Retina (tissue), 1 donor: ENCODE measurements at regions not wholly inside any gene's neighbourhood (a gene's known extent, or its start where the extent isn't known, plus 50 kb on each side); places are given as distances from the start of the nearest gene placed in this dataset.
"Not testable (repeated sequence)": the region's sequence is repeated elsewhere in the genome, so short reads cannot be mapped to it uniquely, and the experiment has no call there.

Experiments used
- DNase-seq: peaks from one replicate; pipeline ENCODE4 v3.0.0-alpha.2; 2016

DNA sequence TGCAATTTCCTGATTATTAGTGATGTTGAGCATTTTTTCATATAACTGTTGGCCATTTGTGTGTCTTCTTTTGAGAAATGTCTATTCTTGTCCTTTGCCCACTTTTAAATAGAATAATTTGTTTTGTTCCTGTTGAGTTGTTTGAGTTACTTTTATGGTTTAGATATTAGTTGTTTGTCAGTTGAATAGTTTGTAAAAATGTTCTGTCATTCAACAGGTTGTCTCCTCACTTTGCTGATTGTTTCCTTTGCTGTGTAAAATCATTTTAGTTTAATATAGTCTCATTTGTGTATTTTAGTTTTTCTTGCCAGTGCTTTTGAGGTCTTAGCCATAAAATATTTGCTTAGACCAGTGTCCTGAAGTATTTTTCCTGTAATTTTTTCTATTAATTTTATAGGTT is 181.8 kb upstream of the GLRA2 start:
- DNase-seq, result no peak

DNA sequence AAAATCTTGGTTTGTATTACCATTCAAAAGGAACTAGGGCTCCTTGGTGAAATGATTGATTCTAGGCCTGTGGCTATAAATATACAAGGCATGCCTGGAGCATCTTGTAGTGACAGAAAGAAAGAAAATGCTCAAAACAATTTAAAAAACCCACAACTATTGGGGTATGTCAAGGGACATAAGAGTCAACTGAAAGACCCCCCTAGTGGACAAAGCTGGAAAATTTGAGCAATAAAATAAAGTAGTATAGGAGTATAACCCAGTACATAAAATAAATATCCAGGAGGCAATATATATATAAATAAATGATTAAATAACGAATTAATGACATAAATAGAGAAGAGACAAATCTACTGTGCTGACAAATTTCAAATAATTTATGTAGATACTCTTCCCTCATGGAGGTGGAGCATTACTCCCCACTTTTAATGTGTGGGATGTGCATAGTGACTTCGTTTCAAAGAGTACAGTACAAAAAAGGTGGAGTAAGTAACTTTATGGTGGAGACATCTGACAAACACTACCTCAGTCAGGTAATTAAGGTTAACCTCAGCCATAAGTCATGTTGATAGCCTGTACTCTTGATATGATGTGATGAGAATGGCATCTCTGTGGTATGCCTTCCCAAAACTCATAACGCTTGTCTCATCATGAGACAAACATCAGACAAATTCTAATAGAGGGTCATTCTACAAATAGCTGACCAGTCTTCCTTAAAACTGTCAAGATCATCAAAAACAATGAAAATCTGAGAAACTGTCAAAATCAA is 185.0 kb upstream of the GLRA2 start:
- no peak for DNase-seq

DNA sequence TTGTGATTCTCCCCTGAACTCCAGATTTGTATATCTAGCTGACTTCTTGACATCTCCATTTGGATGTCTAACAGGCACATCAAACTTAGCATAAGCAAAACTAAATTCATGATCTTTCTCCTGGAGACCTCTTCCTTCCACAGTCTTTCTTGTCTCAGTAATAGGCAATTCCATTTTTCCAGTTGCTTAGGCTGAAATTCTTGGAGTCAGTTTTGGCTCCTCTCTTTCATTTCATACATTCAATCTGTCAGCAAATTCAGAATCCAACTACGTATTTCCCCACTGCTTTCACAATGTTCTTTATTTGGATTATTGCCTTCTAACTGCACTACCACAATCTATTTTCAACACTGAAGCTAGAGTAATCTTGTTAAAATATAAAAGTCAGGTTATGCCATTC is 219.9 kb upstream of the GLRA2 start:
- DNase-seq, result no peak

DNA sequence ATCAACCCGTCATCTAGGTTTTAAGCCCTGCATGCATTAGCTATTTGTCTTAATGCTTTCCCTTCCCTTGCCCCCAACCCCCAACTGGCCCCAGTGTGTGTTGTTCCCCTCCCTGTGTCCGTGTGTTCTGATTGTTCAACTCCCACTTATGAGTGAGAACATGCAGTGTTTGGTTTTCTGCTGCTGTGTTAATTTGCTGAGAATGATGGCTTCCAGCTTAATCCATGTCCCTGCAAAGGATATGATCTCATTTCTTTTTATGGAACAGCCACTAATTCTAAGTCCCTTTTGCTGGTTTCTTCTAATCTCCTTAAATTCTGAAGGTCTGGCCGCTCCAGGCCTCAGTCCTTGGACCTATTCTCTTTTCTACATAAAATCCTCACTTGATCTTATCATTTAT is 220.4 kb upstream of the GLRA2 start:
- DNase-seq, result not testable (repeated sequence)

DNA sequence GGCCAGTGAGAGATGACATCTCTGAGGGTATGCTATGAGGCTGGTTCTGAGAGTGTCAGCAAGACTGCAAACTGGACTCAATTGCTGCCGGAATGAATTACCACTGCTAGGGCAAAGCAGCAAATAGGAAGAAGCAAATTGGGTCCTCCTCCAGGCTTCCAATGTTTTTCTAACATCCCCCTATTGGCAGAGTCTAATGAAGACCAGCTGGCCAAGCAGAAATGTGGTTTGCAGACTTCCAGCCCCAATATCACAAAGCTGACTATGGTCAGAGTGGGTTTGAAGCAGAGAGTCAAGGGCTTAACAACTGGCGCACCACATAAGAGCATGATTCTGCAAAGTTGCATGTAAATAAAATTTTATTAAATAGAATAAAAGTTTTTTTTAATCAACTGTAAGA is 225.4 kb upstream of the GLRA2 start:
- DNase-seq, result no peak

DNA sequence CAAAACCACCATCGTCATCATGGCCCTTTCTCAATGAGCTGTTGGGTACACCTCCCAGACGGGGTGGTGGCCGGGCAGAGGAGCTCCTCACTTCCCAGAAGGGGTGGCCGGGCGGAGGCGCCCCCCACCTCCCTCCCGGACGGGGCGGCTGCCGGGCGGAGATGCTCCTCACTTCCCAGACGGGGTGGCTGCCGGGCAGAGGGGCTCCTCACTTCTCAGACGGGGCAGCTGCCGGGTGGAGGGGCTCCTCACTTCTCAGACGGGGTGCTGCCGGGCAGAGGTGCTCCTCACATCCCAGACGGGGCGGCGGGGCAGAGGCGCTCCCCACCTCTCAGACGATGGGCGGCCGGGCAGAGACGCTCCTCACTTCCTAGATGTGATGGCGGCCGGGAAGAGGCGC is 226.8 kb upstream of the GLRA2 start:
- DNase-seq, result not testable (repeated sequence)

DNA sequence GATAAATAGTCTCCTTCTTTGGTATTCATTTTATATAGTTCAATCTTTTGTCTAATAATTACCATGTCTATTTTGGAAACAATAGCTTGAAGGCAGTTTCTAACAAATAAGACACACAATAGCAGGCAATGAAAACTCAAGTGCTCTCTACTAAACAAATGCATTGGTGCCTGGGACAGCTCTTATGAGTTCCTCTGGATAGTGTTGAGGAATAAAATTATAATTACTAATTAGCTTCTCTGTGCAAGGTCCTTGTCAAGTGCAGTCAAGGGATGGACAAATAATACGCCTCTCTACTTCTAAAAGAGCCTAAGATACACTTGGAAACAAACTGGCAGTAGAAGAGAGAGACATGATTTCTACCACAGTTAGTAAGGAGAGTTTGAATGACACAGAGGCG is 229.0 kb upstream of the GLRA2 start:
- no peak for DNase-seq

DNA sequence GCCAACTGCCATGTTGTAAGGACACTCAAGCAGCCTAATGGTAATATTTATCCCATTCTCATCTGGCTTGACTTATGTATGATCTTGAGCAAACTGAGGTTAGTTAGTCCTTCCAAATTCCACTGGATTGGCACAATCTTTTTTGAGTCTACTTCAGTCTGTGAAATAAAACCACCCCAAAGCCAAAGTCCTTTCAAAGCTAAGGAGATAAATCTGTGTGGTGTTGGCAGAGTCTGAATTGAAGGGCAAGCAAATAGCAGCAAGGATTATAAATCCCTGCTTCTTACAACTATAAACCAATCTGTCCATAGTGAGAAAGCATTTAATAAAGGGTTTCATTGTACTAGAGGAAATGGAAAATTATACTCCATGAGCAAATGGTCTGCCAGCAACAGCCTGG is 233.9 kb upstream of the GLRA2 start:
- no peak for DNase-seq

DNA sequence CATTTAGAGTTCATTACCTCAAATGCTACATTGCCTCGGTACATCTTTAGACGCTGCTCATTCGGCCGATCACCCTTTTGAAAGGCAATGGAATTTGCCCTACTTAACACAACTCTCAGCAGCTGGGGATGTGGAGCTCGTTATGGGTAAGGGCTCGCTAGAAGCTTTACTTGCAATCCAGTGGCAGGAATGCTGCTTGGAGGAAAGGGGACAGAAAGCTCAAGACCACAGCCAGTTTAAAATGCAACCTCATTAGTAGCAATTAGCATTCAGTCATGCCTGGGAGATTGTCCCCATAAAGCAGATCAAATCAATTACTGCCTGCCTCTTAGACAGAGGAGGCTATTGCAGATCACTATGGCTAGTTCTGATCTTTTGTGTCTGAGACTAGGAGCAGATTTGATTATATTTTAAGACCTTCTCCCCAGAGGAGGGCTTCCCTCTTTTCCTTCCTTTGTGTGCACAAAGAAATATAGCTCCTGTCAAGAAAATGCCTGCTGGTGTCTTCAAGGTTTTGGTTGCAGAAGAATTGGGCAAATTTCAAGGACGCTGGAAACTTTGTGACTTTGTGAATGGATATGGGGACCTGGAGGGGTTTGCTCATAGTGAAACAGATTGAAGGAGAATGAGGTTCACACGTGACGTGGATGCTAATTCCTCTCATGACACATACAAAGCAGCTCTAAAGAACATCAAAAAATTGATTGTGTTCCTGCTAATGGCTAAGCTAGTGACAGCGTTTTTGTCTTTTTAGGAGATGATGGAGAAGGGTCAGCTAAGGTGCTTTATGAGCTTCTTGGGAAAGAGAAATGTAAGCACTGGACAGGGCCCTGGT is 237.5 kb upstream of the GLRA2 start:
- peak; percentile 65 for DNase-seq

DNA sequence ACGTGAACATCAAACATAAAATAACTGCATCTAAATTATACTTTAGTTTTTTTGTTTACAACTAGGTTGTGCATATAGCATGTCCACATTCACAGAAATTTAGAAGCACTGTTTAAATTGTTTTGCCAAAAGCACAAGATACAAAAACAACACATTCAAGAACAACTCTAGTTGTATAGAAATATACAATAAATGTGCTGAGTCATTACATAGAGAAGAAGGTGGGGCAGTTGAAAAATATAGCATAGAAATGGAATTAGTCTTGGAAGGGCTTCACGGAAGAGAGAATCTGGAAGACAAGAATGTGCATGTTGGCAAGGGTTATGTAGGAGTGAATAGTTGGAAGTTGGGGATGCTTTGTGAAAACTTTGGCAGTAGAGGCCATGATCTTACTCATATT is 239.0 kb upstream of the GLRA2 start:
- DNase-seq, result no peak

DNA sequence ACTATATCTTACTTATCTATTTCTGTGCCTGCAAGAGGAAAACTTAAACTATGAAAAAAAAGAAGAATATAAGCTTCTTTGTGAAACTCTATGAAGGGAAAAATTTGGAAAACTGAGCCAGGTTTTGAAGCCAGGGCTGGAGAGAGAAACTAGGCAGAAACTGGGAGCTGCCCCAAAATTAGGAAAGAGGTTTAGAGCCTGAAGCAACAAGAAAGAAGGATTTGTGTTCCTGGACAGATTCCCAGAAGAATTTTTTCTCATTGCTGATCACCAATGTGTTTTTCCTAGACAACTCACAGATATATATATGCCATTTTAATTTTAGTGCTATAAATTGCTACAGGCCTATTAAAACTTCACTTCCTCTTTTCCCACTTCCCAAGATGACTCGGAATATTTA is 245.0 kb upstream of the GEMIN8 start:
- DNase-seq, result no peak

DNA sequence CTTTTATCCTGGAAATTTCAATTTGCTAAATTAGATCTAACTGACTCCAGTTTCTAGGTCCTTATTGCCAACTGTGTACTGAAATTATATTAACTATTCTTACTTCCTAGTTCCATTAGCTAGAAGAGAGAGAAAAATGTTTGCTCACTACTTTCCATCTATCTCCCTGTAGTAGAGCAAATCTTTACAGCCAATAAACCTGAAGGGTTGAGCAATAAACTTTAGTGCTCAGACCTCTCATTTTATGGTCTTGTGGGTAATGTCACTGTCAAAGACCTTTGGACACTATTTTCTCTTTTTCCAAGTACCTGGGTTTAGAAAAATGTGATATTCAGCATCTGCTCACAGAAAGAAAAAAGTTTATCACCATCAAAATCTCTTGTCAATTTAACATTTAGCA is 237.5 kb upstream of the GEMIN8 start:
- no peak for DNase-seq

DNA sequence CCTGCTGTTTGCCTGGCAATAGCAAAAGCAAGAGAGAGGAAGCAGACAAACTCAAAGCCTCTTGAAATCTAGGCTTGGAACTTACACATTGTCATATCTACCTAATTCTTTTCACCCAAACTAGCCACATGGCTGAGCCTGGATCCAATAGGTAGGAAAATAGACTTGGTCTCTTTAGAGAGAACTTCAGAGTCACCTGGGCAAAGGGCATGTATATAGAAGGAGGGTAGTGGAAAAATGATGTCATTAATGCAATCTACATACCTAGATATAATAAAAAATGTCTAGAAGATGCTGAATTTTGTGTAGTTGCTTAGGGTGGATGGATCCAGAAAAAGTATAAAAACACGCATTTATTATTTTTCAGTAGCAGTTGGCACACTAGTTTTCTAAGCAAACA is 237.0 kb upstream of the GEMIN8 start:
- no peak for DNase-seq

DNA sequence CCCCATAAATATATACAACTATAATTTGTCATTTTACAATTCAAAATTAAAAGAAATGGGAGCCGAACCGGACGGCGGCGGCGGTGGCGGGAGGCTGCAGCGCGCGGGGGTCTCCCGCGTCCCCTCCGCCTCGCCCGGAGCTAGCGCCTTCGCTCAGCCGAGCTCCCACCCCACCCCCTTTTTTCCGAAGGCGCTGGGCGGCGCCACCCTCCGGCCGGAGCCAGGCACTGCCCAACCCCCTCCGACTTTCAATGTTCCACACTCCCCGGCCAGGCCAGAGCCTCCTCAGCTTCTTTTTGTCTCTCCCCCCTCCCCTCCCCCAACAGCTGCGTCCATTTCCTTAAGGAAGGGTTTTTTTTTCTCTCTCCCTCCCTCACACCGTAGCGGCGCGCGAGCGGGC is 214.1 kb upstream of the GEMIN8 start:
- no peak for DNase-seq

DNA sequence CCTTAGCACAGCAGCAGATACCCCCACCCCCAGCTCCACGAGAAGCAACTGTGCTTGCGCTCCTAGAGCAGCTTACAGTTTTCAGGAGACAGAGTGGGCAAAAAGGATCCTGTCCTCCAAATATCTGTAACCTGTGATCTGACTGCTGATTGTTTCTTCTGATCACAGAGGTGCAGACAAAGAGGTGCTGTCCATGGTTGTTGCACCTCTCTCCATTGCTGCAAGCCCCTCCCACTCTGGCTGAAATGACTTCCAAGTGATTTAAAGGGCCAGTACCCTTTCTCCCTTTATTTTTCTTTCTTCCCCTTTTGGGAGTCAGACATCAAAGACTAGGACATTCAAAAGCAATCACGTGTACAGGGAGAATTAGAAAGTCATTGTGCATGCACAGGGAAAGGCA is 205.3 kb upstream of the GEMIN8 start:
- no peak for DNase-seq

DNA sequence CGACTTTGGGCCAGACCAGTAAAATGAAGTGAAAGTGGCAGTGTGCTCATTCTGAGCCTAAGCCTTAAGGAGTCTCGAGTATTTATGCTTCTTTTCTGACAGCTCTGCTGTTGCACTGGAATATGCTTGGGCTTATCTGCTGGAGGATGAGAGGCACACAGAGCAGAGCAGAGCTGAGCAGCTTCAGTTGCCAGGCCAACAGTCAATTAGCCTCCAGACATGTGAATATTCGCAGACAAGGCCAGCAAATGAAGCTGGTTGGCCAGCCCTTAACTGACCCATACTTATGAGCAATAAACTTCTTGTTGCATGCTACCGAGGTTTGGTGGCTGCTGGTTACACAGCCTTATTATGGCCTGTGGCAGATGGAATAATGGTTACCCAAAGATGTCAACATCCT is 203.0 kb upstream of the GEMIN8 start:
- no peak for DNase-seq

DNA sequence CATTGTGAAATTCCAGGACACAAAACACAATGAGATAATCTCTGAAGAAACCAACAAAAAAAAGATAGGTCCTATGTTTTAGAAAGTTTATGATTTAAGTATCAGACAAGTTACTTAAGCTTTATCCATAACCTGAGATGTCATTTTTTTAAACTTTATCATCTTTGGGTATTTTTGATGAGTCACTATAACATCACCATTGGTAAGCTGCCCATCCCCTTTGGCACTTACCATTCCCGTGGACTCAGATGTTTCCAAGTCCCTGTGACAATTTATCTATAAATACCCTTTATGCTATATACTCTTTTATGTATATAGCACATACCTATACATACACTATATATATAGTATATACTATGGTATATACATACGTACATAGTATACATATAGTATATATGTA is 198.9 kb upstream of the GEMIN8 start:
- DNase-seq, result no peak

DNA sequence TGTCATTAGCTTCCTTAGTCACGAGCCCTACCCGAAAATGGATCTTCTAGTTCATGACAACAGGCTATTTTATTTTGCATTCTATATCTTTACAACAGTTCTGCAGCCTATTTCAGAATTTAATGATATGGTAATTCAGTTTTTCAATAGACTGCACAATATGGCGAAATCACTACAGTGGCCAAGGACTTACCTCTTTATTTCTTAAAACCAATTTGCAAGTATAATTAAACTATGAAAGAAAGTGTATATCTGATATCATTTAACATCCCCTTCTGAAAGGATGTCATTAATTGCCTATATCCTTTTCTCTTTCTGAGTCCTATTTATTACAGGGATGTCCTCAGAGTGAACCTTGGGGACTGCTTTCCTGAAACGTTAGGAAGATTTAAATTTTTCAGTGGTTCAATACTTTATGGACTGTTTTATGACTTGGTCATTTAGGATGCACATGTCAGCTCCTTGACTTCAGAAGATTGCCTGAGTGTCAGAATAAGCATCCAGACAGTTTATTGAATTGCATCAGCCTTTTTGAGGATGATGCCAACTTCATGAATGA is 190.8 kb upstream of the GEMIN8 start:
- DNase-seq, result no peak

DNA sequence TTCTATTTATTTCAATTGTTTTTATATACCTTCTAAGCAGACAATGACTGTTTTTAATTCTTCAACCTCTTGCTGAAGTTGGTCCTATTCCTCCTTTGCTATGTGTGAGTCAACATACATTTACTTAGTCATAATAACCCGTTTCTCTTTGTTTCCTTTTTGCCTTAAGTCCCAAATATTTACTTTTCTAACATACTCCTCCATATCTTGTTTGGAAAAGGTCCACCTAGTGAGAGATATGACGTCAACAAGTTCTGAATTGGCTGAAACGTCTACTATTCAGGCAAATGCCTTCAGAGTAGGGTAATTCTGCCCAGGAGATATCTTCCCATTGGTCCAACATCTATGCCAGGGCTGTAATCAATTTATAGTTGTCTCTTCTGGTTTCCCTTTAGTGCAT is 179.3 kb upstream of the GEMIN8 start:
- no peak for DNase-seq

DNA sequence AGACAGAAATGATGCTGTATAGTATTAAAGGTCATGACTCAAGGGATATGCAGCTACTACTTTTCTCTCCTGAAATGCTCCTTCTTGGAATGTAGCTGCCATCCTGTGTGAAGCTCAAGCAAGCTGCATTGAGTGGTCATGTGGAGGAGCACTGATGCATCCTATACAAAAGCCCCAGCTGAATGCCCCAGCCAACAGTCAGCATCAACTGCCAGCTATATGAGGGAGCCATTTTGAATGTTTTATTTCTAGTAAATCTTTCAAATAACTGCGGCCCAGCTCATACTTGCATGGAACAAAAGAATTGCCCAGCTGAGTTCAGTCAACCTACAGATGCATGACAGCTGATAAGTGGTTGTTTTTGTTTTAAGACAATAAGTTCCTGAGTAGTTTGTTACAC is 165.0 kb upstream of the GEMIN8 start:
- peak; percentile 2 for DNase-seq

DNA sequence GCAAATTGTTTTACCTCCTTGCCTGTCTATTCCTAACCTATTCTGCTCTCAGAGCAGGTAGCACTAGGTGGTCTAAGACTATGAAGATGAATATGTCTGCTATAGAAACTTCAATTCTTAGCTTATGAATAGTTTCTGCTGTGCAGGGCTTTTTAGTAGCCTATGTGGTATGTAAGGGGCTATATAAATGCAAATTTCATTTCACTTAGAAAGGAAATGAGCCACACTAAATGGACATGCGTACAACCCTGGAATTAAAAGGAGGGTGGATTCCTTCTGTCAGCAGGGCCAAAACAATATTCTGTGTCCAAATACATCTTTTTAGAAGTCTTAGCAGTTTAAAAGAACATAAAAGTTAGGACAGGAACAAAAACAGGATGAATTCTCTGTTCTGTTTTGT is 163.9 kb upstream of the GEMIN8 start:
- DNase-seq, result no peak

DNA sequence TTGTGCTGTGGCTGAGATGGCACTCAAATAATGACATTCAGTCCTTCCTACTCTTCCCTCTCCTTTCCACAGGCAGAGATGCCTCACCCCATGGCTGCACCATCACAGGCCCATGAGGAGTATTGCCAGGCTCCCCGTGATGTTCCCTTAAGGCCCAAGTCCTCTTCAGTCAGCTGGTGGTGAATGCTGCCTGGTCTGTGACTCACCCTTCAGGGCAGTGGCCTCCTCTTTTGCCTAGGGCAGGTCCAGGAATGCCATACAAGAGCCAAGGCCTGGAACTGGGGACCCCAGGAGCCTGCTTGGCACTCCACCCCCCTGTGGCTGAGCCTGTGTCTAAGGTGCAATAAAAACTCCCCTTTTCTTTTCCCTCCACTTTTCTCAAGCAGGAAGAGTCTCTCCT is 144.2 kb upstream of the GEMIN8 start:
- no peak for DNase-seq

DNA sequence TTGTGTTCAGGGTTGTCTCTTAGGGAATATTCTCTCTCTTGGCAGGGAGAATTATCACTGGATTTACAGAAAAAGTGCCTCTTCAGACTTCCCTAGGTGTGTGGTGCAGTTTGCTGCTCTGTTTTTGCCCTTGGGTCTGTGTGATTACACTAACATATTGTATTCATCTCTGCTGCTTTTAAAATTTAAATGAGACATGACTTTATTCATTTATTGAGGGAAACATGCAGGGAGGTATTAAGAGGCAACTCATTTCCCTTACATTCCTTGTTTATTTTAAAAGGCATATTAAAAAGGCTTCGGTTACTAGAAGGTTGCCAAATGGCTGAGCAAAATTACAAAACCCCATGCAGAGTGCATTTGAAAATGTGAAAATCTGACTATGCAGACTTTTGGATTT is 135.1 kb upstream of the GEMIN8 start:
- DNase-seq, result no peak

DNA sequence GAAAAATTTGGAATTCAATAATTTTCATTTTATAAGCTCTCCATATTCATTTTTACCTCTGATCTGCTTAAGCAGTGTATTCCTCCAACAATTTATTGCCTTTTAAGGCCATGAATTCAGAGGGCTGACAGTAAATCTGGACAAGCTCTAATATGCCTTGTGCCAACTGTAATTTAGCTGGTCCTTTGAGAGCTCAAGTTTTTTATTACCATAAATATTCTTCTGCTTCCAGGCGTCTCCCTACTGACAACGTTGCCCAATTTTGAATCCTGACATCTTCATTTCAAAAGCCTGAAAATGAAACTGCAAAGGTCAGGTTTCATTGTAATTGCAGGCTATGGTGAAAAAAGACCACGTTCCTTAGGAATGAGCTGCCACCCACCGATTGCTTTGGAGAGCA is 95.8 kb upstream of the GEMIN8 start:
- DNase-seq, result no peak
